Left ventricle myocardium superior (tissue), 1 donor: ENCODE measurements at regions not wholly inside any gene's neighbourhood (a gene's known extent, or its start where the extent isn't known, plus 50 kb on each side); places are given as distances from the start of the nearest gene placed in this dataset.
"Not testable (repeated sequence)": the region's sequence is repeated elsewhere in the genome, so short reads cannot be mapped to it uniquely, and the experiment has no call there.

Experiments
- ATAC-seq: fragments of 200-7000 bp; cut with Tn5 transposase; one replicate; pipeline ENCODE4 v1.9.1; 2020; ENCODE audit warnings: mild to moderate bottlenecking, moderate library complexity
- DNase-seq: peaks from one replicate; pipeline ENCODE4 v3.0.0-alpha.2; 2020
- intact Hi-C: fragments of 100-400 bp; cut with micrococcal nuclease; formaldehyde crosslinking; loops from one replicate; pipeline ENCODE4 v1.11.0; 2022
- donor health status: DM: no; HTN: yes; CAD: no; lungs with severe emphysema.

GRCh38 chr4:53706422-53707032, 115.2 kb upstream of the LNX1 start:
- intact Hi-C loops, result no loop called here
- no peak for DNase-seq

GRCh38 chr4:53705972-53706371, 114.7 kb upstream of the LNX1 start:
- ATAC-seq, result no peak
- intact Hi-C loops, result no loop called here
- DNase-seq, result no peak

More at GRCh38 chr4:53706422-53707032, 115.2 kb upstream of the LNX1 start:
- ATAC-seq, result peak; percentile 16

DNA sequence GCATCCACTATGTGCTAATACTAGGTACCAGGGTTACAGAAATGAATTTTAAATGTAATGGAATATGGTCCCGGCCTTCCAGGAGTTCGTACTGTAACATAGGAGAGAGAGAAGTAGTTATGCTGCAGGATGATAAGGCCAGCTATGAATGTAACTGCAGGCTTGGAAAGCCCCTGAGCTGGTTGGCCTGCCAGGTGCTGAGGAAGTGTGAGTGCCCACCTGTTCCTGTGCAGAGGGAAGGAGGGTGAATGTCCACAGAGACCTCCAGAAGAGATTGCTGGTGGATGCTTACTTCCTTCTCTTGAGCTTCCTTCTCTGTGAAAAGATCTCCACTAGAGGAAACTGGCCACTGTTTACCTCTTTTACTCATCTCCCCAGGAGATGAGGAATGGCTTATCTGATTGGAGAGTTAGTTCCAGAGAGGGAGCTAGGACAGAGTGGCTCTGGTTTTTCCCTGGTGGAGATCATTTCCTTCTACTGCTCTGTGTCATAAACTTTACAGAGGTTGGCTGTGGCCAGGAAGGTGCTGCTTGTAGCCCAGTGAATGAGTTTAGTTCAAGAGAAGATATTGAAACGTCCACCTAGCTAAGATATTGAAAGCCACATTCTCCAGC, 114.0 kb upstream of the LNX1 start:
- DNase-seq (no peak), ATAC-seq (no peak)
- intact Hi-C loops, result no loop called here

GRCh38 chr4:53704329-53704728, 113.0 kb upstream of the LNX1 start:
- DNase-seq (no peak), ATAC-seq (no peak)
- intact Hi-C loops, result no loop called here

- ATAC-seq, result no peak
- intact Hi-C loops, result no loop called here
- no peak for DNase-seq
These were observed 112.0 kb upstream of the LNX1 start for GRCh38 chr4:53703267-53703655.

DNA sequence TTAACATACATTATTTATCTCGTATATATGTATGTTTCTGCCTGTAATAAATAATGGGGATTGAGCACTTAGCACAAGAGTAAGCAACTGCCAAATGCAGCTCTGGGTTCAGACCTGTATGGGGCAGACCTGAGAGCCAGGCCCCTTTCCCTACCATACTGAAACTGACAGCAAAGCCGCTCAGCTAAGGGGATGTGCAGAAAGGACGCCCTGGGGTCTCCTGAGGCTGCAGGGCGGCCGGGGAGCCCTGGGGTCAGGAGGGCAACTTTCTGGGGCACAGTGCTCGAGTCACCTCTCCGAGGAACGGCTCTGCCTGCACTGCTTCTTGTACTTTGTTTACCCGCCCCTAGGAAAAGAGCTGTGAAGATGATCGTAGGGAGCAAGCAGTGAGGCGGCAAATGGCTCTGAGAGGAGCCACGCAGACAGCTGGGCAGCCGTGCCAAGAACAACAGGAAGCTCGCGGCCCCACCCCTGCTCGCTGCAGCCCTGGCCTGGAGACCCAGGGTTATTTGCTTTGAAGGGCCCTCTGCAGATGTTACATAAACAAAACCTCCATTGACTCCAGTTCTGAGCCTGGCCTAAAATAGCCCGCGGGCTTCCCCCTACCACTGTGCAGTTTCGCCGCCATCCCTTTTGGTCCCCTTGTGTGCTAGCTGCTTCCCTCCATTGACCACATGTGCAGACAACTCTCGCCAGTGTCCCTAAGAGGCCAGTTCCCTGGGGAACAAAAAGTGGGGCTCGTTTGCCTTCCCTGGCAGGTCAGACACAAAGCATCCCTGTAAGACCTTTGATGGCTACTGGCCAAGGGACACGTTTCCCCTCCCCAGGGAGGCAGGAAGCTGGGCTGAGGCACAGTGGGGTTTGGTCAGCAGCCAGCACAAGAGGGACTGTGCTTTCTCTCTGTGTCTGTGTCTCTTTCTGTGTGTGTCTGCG, 111.3 kb upstream of the LNX1 start:
- ATAC-seq, result peak; percentile 96
- DNase-seq, result peak; percentile 90
- intact Hi-C loops, result no loop called here

- intact Hi-C loops, ATAC-seq, DNase-seq: not testable (repeated sequence)
These were observed 110.0 kb upstream of the LNX1 start for GRCh38 chr4:53701260-53701659.

- intact Hi-C loops, ATAC-seq: not testable (repeated sequence)
These were observed 108.0 kb upstream of the LNX1 start for GRCh38 chr4:53699310-53699709.

DNA sequence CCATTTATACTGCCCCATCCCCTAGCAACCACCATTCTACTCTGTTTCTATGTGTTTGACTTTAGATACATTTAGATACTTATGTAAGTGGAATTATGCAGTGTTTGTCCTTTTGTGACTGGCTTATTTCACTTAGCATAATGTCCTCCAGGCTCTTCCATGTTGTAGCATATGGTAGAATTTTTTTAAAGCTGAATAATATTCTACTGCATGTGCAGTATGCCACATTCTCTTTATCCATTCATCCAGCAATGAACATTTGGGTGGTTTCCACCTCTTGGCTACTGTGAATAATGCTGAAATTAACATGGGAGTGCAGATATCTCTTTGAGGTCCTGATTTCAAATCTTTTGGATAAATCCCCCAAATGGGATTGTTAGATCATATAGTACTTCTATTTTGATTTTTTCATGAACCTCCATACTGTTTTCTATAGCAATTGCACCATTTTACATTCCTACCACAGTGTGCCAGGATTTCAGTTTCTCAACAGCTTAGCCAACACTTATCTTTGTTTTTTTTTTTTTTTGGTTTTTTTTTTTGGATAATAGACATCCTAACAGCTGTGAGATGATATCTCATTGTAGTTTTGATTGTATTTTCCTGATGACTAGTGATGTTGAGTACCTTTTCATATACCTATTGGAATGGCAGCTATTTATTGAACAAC, 105.9 kb upstream of the LNX1 start:
- DNase-seq (no peak), ATAC-seq (no peak)
- intact Hi-C loops, result no loop called here

More at GRCh38 chr4:53699310-53699709, 108.0 kb upstream of the LNX1 start:
- DNase-seq, result not testable (repeated sequence)

- intact Hi-C loops, result no loop called here
- DNase-seq (no peak), ATAC-seq (no peak)
These were observed 104.5 kb upstream of the LNX1 start for GRCh38 chr4:53695540-53696463.

DNA sequence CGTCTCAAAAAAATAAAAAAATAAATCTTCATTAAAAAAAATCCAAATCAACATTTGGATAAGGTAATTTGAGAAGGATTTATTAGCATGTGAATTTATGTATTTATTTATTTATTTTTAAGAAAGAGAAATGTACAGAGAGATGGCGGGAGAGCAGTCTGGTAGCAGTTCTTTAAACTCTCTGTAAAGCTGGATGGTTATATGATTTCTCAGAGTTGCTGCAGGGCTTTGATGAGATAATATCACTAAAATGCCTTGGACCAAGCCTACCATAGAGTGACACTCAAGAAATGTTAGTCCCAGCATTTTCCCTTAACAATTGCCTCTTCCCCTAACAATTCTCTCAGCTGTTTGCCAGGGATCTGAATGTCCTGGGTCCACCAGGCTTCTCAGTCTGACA, 103.4 kb upstream of the LNX1 start:
- no peak for DNase-seq
- no peak for ATAC-seq
- intact Hi-C loops, result no loop called here

DNA sequence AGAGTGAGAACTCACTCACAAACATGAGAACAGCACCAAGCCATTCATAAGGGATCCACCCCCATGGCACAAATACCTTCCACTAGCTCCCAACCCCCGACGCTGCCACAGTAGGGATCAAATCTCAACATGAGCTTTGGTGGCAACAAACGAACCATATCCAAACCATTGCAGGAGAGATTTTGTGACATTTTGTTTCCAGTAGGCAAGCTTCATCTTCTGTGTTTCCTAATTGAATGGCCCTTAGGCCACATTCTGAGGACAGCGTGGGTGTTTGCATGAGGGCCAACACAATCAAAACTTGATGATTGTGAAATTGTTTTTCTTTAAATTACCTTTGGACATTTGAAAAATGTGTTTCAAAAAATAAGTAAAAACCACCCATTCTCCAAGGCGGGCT, 102.6 kb upstream of the LNX1 start:
- ATAC-seq, result no peak
- DNase-seq, result no peak
- intact Hi-C loops, result no loop called here

GRCh38 chr4:53693408-53693807, 102.1 kb upstream of the LNX1 start:
- ATAC-seq, result no peak
- intact Hi-C loops, result no loop called here
- DNase-seq, result no peak

GRCh38 chr4:53688186-53688790, 97.0 kb upstream of the LNX1 start:
- intact Hi-C loops, result no loop called here
- ATAC-seq, result peak; percentile 57
- no peak for DNase-seq

- DNase-seq, result no peak
- intact Hi-C loops, result no loop called here
- no peak for ATAC-seq
These were observed 95.2 kb upstream of the LNX1 start for GRCh38 chr4:53686521-53686920.

GRCh38 chr4:53684136-53685130, 93.1 kb upstream of the LNX1 start:
- DNase-seq, result no peak
- intact Hi-C loops, result no loop called here
- ATAC-seq, result no peak

DNA sequence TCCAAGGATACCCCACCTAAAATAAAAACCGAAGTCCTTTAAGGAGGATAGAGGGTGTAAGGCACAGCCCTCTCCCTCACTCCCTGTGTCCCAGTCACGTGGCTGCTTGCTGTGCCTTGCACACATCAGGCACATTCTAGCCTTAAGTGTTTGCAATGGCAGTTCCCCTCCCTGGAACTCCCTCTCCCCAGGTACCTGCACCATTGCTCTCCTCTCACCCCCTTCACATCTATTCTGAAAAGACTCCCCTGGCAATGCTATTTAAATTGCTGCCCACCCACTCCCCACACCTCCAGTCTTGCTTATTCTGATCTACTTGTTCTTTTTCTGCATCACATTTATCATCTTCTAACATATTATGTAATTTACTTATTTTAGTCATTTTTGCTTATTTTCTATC, 91.6 kb upstream of the LNX1 start:
- intact Hi-C loops, result no loop called here
- no peak for DNase-seq
- ATAC-seq, result no peak
